Thyroid gland (tissue), 4 donors: ENCODE measurements at regions not wholly inside any gene's neighbourhood (a gene's known extent, or its start where the extent isn't known, plus 50 kb on each side); places are given as distances from the start of the nearest gene placed in this dataset.

Source experiments
- POLR2A ChIP-seq, 2 donors: fragments of 450-650 bp; IDR thresholded peaks; one replicate each; pipeline ENCODE4 v1.6.1; 2017; ENCODE audit warnings: antibody characterized with exemption in 2 of 2, mild to moderate bottlenecking in 2 of 2, moderate library complexity in 1 of 2
- TF ChIP-seq, protein P1 (sequence below), 6 experiments: fragments of 200-600 bp in 3 of 6; fragments of 450-650 bp in 3 of 6; sonication (generic) in 3 of 6; IDR thresholded peaks; one replicate each; pipeline ENCODE4 v1.5.1; 2016 to 2019; ENCODE audit warnings: antibody characterized with exemption in 6 of 6, mild to moderate bottlenecking in 2 of 6, inconsistent platforms in 1 of 6, moderate library complexity in 1 of 6

DNA sequence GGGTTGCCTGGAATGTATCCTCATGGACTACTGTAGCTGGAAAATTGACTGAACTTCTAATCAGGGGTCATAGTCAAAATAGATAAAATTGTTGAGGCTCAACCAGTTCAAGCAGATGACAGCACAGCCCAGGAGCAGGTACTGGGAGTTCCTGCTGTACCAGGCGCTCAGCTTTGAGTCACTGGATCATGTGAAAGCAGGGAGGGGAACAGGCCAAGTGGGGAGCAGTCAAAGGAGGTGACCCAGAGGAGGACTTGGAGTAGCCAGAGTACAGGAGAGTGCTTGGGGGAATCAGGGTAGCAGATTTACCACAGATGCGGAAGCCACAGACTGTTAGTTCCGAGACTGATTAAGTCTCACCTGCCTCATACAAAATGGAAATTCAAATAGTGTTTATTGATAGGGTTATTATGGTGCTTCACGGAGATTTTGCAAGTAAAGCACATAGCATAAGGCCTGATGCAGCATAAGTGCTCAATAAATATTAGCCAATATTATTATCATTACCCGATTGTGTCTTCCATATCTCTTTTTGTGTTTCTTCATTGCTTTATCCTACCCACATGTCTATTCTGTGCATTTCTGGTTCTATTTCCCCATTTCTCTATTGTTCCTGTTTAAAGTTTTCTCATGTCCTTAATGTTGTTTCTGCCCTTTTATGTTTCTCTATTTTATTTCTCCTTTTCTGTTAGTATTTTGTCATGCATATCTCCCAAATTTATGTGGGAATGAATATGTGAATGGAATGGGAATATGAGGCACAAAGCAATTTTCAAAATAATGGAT lies 369.2 kb upstream of the MCTP2 start:
- no peak for TF ChIP-seq POLR2A (IDR thresholded peaks at IDR 0.05)
- TF ChIP-seq, protein P1, sequence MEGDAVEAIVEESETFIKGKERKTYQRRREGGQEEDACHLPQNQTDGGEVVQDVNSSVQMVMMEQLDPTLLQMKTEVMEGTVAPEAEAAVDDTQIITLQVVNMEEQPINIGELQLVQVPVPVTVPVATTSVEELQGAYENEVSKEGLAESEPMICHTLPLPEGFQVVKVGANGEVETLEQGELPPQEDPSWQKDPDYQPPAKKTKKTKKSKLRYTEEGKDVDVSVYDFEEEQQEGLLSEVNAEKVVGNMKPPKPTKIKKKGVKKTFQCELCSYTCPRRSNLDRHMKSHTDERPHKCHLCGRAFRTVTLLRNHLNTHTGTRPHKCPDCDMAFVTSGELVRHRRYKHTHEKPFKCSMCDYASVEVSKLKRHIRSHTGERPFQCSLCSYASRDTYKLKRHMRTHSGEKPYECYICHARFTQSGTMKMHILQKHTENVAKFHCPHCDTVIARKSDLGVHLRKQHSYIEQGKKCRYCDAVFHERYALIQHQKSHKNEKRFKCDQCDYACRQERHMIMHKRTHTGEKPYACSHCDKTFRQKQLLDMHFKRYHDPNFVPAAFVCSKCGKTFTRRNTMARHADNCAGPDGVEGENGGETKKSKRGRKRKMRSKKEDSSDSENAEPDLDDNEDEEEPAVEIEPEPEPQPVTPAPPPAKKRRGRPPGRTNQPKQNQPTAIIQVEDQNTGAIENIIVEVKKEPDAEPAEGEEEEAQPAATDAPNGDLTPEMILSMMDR (IDR thresholded peaks at IDR 0.05) = no peak
